ENCODE measurements at regions not wholly inside any gene's neighbourhood (a gene's known extent, or its start where the extent isn't known, plus 50 kb on each side); places are given as distances from the start of the nearest gene placed in this dataset.

DNA sequence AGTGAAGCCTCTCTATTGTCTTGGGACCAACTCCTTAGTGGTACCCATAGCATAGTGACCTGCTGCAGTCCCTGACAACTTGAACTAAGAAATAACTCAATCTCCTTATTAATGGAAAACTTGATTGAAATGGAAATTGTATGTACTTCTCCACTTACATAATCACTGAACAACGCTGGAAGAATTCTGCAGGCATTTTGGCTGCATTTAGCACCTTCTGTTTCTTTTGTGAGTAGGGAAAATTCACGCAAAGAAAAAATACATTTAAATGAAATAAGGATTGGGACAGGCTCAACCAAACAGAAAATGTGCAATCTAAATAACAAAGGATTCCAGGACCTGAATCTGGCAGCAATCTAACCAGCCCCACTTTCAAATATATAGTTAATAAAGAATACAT is 126.9 kb upstream of the GHITM start:
- POLR2A ChIA-PET (ENCODE audit: unreplicated experiment): no interaction called here
- Histone ChIP-seq H4K20me1 (ENCODE audit: low read length) (no peaks in the 10 kb centered on the region), H3K9me2 (replicated peaks; ENCODE audit: low read length) (no peaks in the 10 kb centered on the region), H2AFZ (ENCODE audit: low read length) (no peak overlapping the region), H3K36me3 (ENCODE audit: low read depth, low read length) (no peaks in the 10 kb centered on the region; the same call in 1 of the 2 replicates), H3K9ac (ENCODE audit: low read length) (no peak overlapping the region), H3K9me3 (ENCODE audit: low read length) (no peaks in the 10 kb centered on the region), H3K4me3 (ENCODE audit: low read length) (no peak overlapping the region), H3K79me2 (ENCODE audit: low read length) (no peaks in the 10 kb centered on the region), H3K27ac (ENCODE audit: low read length) (no peak overlapping the region), H3K4me2 (ENCODE audit: low read length) (no peak overlapping the region), H3F3A (ENCODE audit: low read length, unreplicated experiment) (no peaks in the 10 kb centered on the region), H3K4me1 (ENCODE audit: insufficient read depth, low read length) (no peaks in the 10 kb centered on the region), H3K27me3 (ENCODE audit: low read length) (no peaks in the 10 kb centered on the region)
- DNase-seq (no peak), ATAC-seq (no peak)
- CTCF ChIA-PET: no interaction called here
- no TSS peak for BruUV-seq (replicated peaks)
- TF ChIP-seq EZH2 (IDR thresholded peaks at IDR 0.05; ENCODE audit: low read length, unreplicated experiment) (no peak), EZH2phosphoT487 (IDR thresholded peaks at IDR 0.05; ENCODE audit: borderline replicate concordance, low read length) (no peak)
- TF ChIP-seq, protein P1, sequence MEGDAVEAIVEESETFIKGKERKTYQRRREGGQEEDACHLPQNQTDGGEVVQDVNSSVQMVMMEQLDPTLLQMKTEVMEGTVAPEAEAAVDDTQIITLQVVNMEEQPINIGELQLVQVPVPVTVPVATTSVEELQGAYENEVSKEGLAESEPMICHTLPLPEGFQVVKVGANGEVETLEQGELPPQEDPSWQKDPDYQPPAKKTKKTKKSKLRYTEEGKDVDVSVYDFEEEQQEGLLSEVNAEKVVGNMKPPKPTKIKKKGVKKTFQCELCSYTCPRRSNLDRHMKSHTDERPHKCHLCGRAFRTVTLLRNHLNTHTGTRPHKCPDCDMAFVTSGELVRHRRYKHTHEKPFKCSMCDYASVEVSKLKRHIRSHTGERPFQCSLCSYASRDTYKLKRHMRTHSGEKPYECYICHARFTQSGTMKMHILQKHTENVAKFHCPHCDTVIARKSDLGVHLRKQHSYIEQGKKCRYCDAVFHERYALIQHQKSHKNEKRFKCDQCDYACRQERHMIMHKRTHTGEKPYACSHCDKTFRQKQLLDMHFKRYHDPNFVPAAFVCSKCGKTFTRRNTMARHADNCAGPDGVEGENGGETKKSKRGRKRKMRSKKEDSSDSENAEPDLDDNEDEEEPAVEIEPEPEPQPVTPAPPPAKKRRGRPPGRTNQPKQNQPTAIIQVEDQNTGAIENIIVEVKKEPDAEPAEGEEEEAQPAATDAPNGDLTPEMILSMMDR (conservative IDR thresholded peaks at IDR 0.05; ENCODE audit: low read depth, low read length): no peak
- intact Hi-C loops (cut with micrococcal nuclease): no loop called here

DNA sequence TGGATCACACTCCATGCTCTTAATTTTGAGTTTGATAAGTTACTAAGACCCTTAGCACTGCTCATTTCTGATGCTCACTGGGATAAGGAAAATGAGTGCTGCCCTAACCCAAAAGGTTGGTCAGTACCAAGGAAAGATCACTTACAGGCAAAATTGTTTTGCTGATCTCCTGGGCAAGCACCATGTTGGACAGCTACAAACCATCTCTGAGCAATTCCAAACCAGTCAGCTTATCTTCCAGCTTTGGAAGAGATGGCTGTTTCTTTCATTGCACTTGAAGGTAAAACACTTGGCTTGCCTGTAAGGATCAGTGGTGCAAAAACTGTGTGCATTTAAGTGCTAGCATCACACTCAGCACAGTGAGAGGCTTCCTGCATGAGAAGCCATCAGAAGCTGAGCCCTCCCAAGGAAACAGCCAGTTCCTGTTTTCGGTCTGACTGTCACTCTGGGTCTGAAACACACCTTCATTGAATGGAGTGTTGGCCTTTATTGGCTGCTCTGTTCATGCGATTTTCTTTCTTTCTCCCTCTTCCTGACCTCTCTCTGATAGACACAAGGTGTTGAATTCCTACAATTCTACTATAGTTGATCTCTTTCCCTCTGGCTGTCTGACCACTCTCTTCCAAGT is 126.4 kb upstream of the GHITM start:
- Histone ChIP-seq H3K79me2 (ENCODE audit: low read length) (no peaks in the 10 kb centered on the region), H3K27ac (ENCODE audit: low read length) (no peak overlapping the region), H3K9ac (ENCODE audit: low read length) (no peak overlapping the region), H3F3A (ENCODE audit: low read length, unreplicated experiment) (no peaks in the 10 kb centered on the region), H3K9me2 (replicated peaks; ENCODE audit: low read length) (no peaks in the 10 kb centered on the region), H3K4me3 (ENCODE audit: low read length) (no peak overlapping the region), H3K4me2 (ENCODE audit: low read length) (no peak overlapping the region), H3K9me3 (ENCODE audit: low read length) (no peaks in the 10 kb centered on the region), H2AFZ (ENCODE audit: low read length) (no peak overlapping the region), H3K27me3 (ENCODE audit: low read length) (no peaks in the 10 kb centered on the region), H3K36me3 (ENCODE audit: low read depth, low read length) (no peaks in the 10 kb centered on the region; the same call in 1 of the 2 replicates), H3K4me1 (ENCODE audit: insufficient read depth, low read length) (no peaks in the 10 kb centered on the region), H4K20me1 (ENCODE audit: low read length) (no peaks in the 10 kb centered on the region)
- no peak for ATAC-seq
- DNase-seq: no peak
- ChIA-PET POLR2A (ENCODE audit: unreplicated experiment) (no interaction called here), CTCF (no interaction called here)
- no peak for TF ChIP-seq EZH2phosphoT487 (IDR thresholded peaks at IDR 0.05; ENCODE audit: borderline replicate concordance, low read length)
- no peak for TF ChIP-seq EZH2 (IDR thresholded peaks at IDR 0.05; ENCODE audit: low read length, unreplicated experiment)
- BruUV-seq (replicated peaks): no TSS peak
- intact Hi-C loops (cut with micrococcal nuclease): no loop called here

DNA sequence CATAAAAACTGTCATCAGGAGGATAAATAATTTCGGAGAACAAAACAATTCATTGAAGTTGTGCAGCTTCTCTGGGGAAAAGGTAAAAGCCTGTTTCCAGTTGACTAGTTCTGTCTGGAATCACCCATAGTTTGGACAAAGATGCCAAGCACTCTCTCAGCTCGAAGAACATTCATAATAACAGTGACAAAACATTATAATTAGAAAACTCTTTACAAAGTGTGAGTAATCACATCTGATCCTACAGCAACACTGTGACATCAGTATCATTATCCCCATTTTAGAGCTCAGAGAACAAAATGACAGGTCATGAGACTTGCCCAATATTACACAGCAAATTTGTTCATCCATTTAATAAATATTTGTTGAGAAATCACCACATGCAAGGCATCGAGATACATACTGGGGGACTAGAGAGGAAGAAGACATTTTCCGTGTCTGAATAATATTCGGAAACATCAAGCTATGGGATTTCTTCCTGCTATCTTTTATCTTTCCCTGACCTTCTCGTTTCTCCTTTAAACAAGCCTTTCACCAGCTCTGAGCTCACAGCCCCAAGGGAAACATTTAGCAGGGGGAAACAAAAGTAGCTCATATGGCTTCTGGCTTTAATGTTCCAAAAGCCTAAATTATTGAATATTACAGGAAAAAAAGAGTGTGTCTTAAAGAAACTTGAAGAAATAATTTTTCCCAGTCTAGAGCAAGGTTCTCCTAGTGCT is 123.3 kb upstream of the GHITM start:
- ATAC-seq (no peak), DNase-seq (no peak)
- no peaks in the 10 kb centered on the region for H3K36me3 ChIP-seq (ENCODE audit: low read depth, low read length)
- H4K20me1 ChIP-seq (ENCODE audit: low read length): no peaks in the 10 kb centered on the region
- H3K9me2 ChIP-seq (replicated peaks; ENCODE audit: low read length): no peaks in the 10 kb centered on the region
- H3K79me2 ChIP-seq (ENCODE audit: low read length): no peaks in the 10 kb centered on the region
- intact Hi-C loops (cut with micrococcal nuclease): no loop called here
- H3K27me3 ChIP-seq (ENCODE audit: low read length): no peaks in the 10 kb centered on the region
- no peak overlapping the region for H3K9ac ChIP-seq (ENCODE audit: low read length)
- TF ChIP-seq, protein P1 (conservative IDR thresholded peaks at IDR 0.05; ENCODE audit: low read depth, low read length): no peak
- TF ChIP-seq EZH2phosphoT487 (IDR thresholded peaks at IDR 0.05; ENCODE audit: borderline replicate concordance, low read length) (no peak), EZH2 (IDR thresholded peaks at IDR 0.05; ENCODE audit: low read length, unreplicated experiment) (no peak)
- H3K4me1 ChIP-seq (ENCODE audit: insufficient read depth, low read length): no peaks in the 10 kb centered on the region
- H3K9me3 ChIP-seq (ENCODE audit: low read length): no peaks in the 10 kb centered on the region
- H3K27ac ChIP-seq (ENCODE audit: low read length): no peak overlapping the region
- no TSS peak for BruUV-seq (replicated peaks)
- no peak overlapping the region for H2AFZ ChIP-seq (ENCODE audit: low read length)
- no peak overlapping the region for H3K4me2 ChIP-seq (ENCODE audit: low read length)
- CTCF ChIA-PET: no interaction called here
- H3F3A ChIP-seq (ENCODE audit: low read length, unreplicated experiment): no peaks in the 10 kb centered on the region
- H3K4me3 ChIP-seq (ENCODE audit: low read length): no peak overlapping the region
- POLR2A ChIA-PET (ENCODE audit: unreplicated experiment): no interaction called here

All from PC-3 (cell line).